Lower leg skin (tissue), 3 donors: ENCODE measurements at regions not wholly inside any gene's neighbourhood (a gene's known extent, or its start where the extent isn't known, plus 50 kb on each side); places are given as distances from the start of the nearest gene placed in this dataset.

ENCODE experiments used
- CTCF ChIP-seq, 3 donors: fragments of 450-650 bp; IDR thresholded peaks; one replicate each; pipeline ENCODE4 v1.5.1; 2016; ENCODE audit warnings: antibody characterized with exemption in 3 of 3, mild to moderate bottlenecking in 3 of 3, moderate library complexity in 2 of 3
- POLR2A ChIP-seq, 2 donors: fragments of 450-650 bp; IDR thresholded peaks; one replicate each; pipeline ENCODE4 v1.6.1; 2016 to 2017; ENCODE audit warnings: antibody characterized with exemption in 2 of 2, mild to moderate bottlenecking in 1 of 2, moderate library complexity in 1 of 2

DNA sequence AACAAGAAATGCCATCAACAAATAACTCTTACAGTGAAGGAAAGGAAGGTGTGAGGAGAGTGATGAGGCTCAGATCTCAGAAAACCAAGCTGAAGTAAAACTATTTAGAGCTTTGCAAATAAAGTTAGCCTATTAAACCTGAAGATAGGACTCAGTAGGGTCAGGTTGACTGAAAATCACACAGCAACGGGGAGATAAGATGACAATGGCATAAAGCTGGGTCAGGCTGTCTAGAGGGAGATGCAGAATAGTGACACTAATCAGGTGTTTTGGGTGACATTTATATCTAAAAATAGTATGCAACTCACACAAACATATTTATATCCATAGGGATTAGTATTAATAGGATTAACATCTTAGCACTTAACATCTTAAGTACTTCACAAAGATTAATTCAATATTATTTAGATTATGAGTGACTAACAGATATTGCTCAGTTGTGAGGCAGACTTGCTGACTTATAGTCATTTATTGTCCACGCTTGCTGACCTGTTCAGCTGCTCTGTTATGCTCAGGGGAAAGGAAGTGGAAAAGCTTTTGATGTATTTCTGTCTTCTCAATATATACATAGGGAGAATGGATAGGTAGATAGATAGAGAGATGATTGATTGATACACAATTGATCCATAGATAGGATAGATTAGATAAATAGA lies 130.7 kb upstream of the GUCY1A1 start:
- TF ChIP-seq CTCF (IDR thresholded peaks at IDR 0.05) (no peak), POLR2A (IDR thresholded peaks at IDR 0.05) (no peak)
